Smooth muscle cell (in vitro differentiated cells): ENCODE measurements at regions not wholly inside any gene's neighbourhood (a gene's known extent, or its start where the extent isn't known, plus 50 kb on each side); places are given as distances from the start of the nearest gene placed in this dataset.

Experiments
- DNase-seq: peaks from one replicate; lab custom pipeline; 2025; ENCODE audit not compliant: unreplicated experiment; lab: John Stamatoyannopoulos, UW
- H2AFZ ChIP-seq: fragments of 200-600 bp; sonication (generic); 2 replicates; pipeline ENCODE4 v1.6.0; 2016; ENCODE audit warnings: antibody characterized with exemption, low read depth, mild to moderate bottlenecking
- H3F3A ChIP-seq: fragments of 200-600 bp; sonication (generic); 2 replicates; pipeline ENCODE4 v1.6.0; 2017; ENCODE audit warnings: antibody characterized with exemption, low read depth
- H3K27ac ChIP-seq: fragments of 200-600 bp; sonication (generic); 2 replicates; pipeline ENCODE4 v1.5.1; 2016; ENCODE audit warnings: low read depth, mild to moderate bottlenecking
- H3K27me3 ChIP-seq: fragments of 200-600 bp; sonication (generic); 2 replicates; pipeline ENCODE4 v1.6.1; 2016; ENCODE audit warnings: low read depth, mild to moderate bottlenecking
- H3K36me3 ChIP-seq: fragments of 200-600 bp; sonication (generic); 2 replicates; pipeline ENCODE4 v1.5.1; 2016; ENCODE audit warnings: low read depth
- H3K4me1 ChIP-seq: fragments of 200-600 bp; sonication (generic); 2 replicates; pipeline ENCODE4 v1.5.1; 2016; ENCODE audit warnings: low read depth
- H3K4me2 ChIP-seq: fragments of 200-600 bp; sonication (generic); 2 replicates; pipeline ENCODE4 v1.6.0; 2016; ENCODE audit warnings: mild to moderate bottlenecking
- H3K4me3 ChIP-seq: fragments of 200-600 bp; sonication (generic); 2 replicates; pipeline ENCODE4 v1.5.1; 2016; ENCODE audit warnings: mild to moderate bottlenecking
- H3K79me2 ChIP-seq: fragments of 200-600 bp; sonication (generic); 2 replicates; pipeline ENCODE4 v1.6.0; 2016; ENCODE audit warnings: low read depth, mild to moderate bottlenecking
- H3K9ac ChIP-seq: fragments of 200-600 bp; sonication (generic); 2 replicates; pipeline ENCODE4 v1.6.0; 2016; ENCODE audit warnings: low read depth
- H3K9me3 ChIP-seq: fragments of 200-600 bp; sonication (generic); replicated peaks from 2 replicates; pipeline ENCODE4 v1.5.1; 2016; ENCODE audit warnings: low read depth
- H4K20me1 ChIP-seq: fragments of 200-600 bp; sonication (generic); 2 replicates; pipeline ENCODE4 v1.6.0; 2016; ENCODE audit warnings: low read depth
- CTCF ChIP-seq: fragments of 200-600 bp; sonication (generic); IDR thresholded peaks from 2 replicates; pipeline ENCODE4 v1.5.1; 2017; ENCODE audit warnings: borderline replicate concordance, mild to moderate bottlenecking, antibody characterized with exemption; ENCODE audit not compliant: insufficient read depth, poor library complexity, severe bottlenecking
- WGBS: methylation state at CpG from one replicate; pipeline ENCODE4 v1.1.7; 2016; ENCODE audit warnings: low lambda C conversion rate; 5-methylcytosine and 5-hydroxymethylcytosine counted together

GRCh38 chr2:224276251-224276650, 125.7 kb downstream of the FAM124B start:
- no peak for DNase-seq
- H3K4me3 ChIP-seq = no peak overlapping the region
- H3K4me2 ChIP-seq = no peak overlapping the region
- H3K4me1 ChIP-seq = no peaks in the 10 kb centered on the region
- H3F3A ChIP-seq = peaks cover 7% of the 10 kb centered on the region
- no peaks in the 10 kb centered on the region for H3K79me2 ChIP-seq
- no peak for TF ChIP-seq CTCF
- H4K20me1 ChIP-seq = no peaks in the 10 kb centered on the region
- no peaks in the 10 kb centered on the region for H3K27me3 ChIP-seq
- no peak overlapping the region for H2AFZ ChIP-seq
- H3K9me3 ChIP-seq = no peaks in the 10 kb centered on the region
- H3K9ac ChIP-seq = no peak overlapping the region
- no peak overlapping the region for H3K27ac ChIP-seq
- H3K36me3 ChIP-seq = no peaks in the 10 kb centered on the region

- Histone ChIP-seq H3K9me3 (no peaks in the 10 kb centered on the region), H3K27ac (peak overlapping the region; percentile 50), H4K20me1 (no peaks in the 10 kb centered on the region), H3K9ac (no peak overlapping the region), H3K4me1 (no peaks in the 10 kb centered on the region), H3F3A (peaks cover 7% of the 10 kb centered on the region), H3K4me3 (no peak overlapping the region), H3K27me3 (no peaks in the 10 kb centered on the region), H3K36me3 (no peaks in the 10 kb centered on the region), H2AFZ (peak overlapping the region; percentile 45), H3K79me2 (no peaks in the 10 kb centered on the region), H3K4me2 (peak overlapping the region; percentile 42)
- WGBS = 49% methylated on average over 6 of the region's 6 CpGs
- TF ChIP-seq CTCF = no peak
- DNase-seq = no peak
Measured at GRCh38 chr2:224272237-224272910, 129.5 kb downstream of the FAM124B start.

GRCh38 chr2:224271617-224272236, 130.2 kb downstream of the FAM124B start:
- TF ChIP-seq CTCF = no peak
- Histone ChIP-seq H2AFZ (peak overlapping the region; percentile 45), H3K4me2 (no peak overlapping the region)

GRCh38 chr2:224268441-224268840, 133.5 kb downstream of the FAM124B start:
- H3K9me3 ChIP-seq = no peaks in the 10 kb centered on the region
- H3K27me3 ChIP-seq = no peaks in the 10 kb centered on the region
- no peaks in the 10 kb centered on the region for H3K79me2 ChIP-seq
- peak overlapping the region; percentile 9 for H2AFZ ChIP-seq
- peaks cover 9% of the 10 kb centered on the region for H3K4me1 ChIP-seq
- H3F3A ChIP-seq = peaks cover 7% of the 10 kb centered on the region
- peak overlapping the region; percentile 50 for H3K9ac ChIP-seq
- peak overlapping the region; percentile 14 for H3K4me2 ChIP-seq
- peak overlapping the region; percentile 83 for H3K27ac ChIP-seq
- no peaks in the 10 kb centered on the region for H3K36me3 ChIP-seq
- H4K20me1 ChIP-seq = no peaks in the 10 kb centered on the region
- no peak for TF ChIP-seq CTCF
- WGBS = 36% methylated on average over 4 of the region's 4 CpGs
- no peak for DNase-seq
- H3K4me3 ChIP-seq = no peak overlapping the region

More at GRCh38 chr2:224271617-224272236, 130.2 kb downstream of the FAM124B start:
- DNase-seq = no peak
- Histone ChIP-seq H3K9ac (no peak overlapping the region), H3F3A (peaks cover 7% of the 10 kb centered on the region), H3K9me3 (no peaks in the 10 kb centered on the region), H3K36me3 (no peaks in the 10 kb centered on the region), H4K20me1 (no peaks in the 10 kb centered on the region), H3K79me2 (no peaks in the 10 kb centered on the region), H3K4me1 (no peaks in the 10 kb centered on the region), H3K27ac (peak overlapping the region; percentile 50), H3K27me3 (no peaks in the 10 kb centered on the region), H3K4me3 (no peak overlapping the region)
- WGBS = 89% methylated on average over 1 of the region's 1 CpG
